Fibroblast of peridontal ligament (primary cell): ENCODE measurements at regions not wholly inside any gene's neighbourhood (a gene's known extent, or its start where the extent isn't known, plus 50 kb on each side); places are given as distances from the start of the nearest gene placed in this dataset.
A peak's percentile ranks its signal among the peaks of the same experiment; 100 is the strongest.

ENCODE experiments used
- DNase-seq: peaks from one replicate; pipeline ENCODE4 v3.0.0-alpha.2; 2010; ENCODE audit errors: extremely low read depth

GRCh38 chr11:10387206-10388083 lies 67.6 kb upstream of the AMPD3 start:
- DNase-seq, result peak; percentile 99

DNA sequence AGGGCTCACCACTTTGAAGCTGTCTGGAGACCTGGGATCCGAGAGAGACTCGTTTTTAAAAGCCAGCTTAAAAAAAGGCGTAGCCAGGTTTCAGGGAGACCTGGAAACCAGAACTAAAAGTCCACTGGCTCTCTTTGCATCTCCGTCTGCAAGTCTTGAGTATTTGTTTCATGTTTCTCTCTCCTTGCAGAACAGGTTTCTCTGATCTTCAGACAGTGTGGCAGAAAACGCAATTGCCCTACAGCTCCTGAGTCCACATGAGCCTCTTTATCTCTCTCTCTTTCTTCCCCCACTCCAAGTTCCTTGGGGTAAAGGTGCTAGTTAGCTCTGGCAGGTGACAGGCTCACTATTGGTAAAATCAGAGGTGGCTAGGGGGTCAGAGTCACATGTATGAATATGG lies 67.0 kb upstream of the AMPD3 start:
- DNase-seq, result no peak

GRCh38 chr11:10388574-10388973 lies 66.5 kb upstream of the AMPD3 start:
- peak; percentile 32 for DNase-seq

DNA sequence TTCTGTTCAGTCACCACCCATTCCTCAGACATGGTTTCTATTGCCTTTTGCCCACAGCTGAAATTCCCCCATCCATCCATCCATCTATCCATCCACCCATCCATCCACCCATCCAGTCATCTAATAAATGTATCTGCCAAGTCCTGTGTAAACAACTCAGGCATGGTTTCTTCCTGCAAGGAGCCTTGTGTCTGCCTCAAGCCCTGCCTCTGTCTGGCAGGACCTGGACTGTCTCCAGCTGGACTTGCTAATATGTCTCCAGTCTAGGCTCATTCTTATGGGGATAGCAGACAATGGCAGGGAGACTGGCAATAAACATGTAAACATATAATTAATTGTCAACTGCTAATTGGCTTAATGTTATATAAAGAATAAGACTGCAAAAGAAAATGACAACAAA lies 64.7 kb upstream of the AMPD3 start:
- DNase-seq, result peak; percentile 28

- peak; percentile 66 for DNase-seq
Measured at GRCh38 chr11:10392095-10393079, 62.7 kb upstream of the AMPD3 start.

- no peak for DNase-seq
Measured at GRCh38 chr11:10394229-10395101, 60.6 kb upstream of the AMPD3 start.

GRCh38 chr11:10395166-10395897 lies 59.7 kb upstream of the AMPD3 start:
- DNase-seq, result no peak

GRCh38 chr11:10396771-10397170 lies 58.3 kb upstream of the AMPD3 start:
- DNase-seq, result no peak

GRCh38 chr11:10397226-10397987 lies 57.7 kb upstream of the AMPD3 start:
- DNase-seq, result no peak

DNA sequence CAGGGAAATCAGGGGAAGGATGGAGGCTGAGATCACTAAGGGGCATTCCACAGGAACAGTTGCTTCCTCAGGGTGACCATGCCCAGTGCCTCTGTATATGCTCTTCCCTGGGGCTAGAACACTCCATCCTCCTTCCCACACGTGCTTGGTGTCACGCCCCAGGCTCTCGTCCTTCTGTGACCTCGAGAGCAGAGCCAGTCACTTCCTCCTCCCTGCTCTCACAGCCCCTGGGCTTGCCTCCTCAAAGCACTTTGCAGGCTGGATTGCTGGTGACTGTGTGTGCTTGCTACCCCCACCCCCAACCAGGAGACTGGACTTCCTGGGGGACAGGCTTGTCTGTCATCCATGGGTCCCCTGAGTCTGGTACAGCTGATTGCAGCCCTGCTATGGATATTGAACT lies 56.5 kb upstream of the AMPD3 start:
- DNase-seq, result no peak

GRCh38 chr11:10400856-10401255 lies 54.2 kb upstream of the AMPD3 start:
- DNase-seq, result no peak

DNA sequence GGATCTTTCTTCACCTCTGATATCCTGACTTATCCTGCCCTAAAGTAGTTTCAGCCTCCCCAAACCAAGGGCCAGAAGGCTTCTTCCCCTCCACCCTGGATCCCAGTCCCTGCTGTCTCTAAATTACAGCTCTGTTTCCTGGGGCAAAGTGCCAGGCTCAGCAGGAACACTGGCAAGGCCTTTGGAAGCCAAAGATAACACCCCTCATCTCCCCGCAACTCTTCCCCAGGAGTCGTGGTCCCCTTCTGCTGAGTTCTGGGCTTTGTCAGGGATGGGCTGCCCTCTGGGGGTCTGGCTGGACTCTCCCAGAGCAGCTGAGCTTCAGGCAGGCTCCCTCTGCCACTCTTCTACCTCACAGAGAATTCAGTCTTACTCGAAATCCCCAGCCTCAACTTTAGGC lies 53.8 kb upstream of the AMPD3 start:
- no peak for DNase-seq

GRCh38 chr11:10401696-10402392 lies 53.2 kb upstream of the AMPD3 start:
- DNase-seq, result no peak
